GM23338 (cell line): ENCODE measurements at regions not wholly inside any gene's neighbourhood (a gene's known extent, or its start where the extent isn't known, plus 50 kb on each side); places are given as distances from the start of the nearest gene placed in this dataset.

Source experiments
- ATAC-seq: fragments of 200-7000 bp; cut with Tn5 transposase; 3 replicates; pipeline ENCODE4 v1.9.1; 2020
- DNase-seq: peaks from one replicate; pipeline ENCODE4 v3.0.0-alpha.2; 2015; ENCODE audit warnings: low spot score
- H2AFZ ChIP-seq: fragments of 200-600 bp; sonication (generic); 2 replicates; pipeline ENCODE4 v1.8.0; 2016; ENCODE audit warnings: antibody characterized with exemption, mild to moderate bottlenecking, moderate library complexity
- H3F3A ChIP-seq: fragments of 200-600 bp; sonication (generic); replicated peaks from 2 replicates; pipeline ENCODE4 v1.8.0; 2017; ENCODE audit warnings: antibody characterized with exemption, mixed run types, low read depth
- H3K27ac ChIP-seq: fragments of 200-600 bp; sonication (generic); 2 replicates; pipeline ENCODE4 v1.6.1; 2016; ENCODE audit warnings: low read depth
- H3K27me3 ChIP-seq: fragments of 200-600 bp; sonication (generic); 2 replicates; pipeline ENCODE4 v1.8.0; 2016; ENCODE audit warnings: mild to moderate bottlenecking, mixed run types, moderate library complexity; ENCODE audit not compliant: insufficient read depth
- H3K36me3 ChIP-seq: fragments of 200-600 bp; sonication (generic); 2 replicates; pipeline ENCODE4 v1.8.0; 2016; ENCODE audit warnings: mild to moderate bottlenecking; ENCODE audit not compliant: insufficient read depth
- H3K4me1 ChIP-seq: fragments of 200-600 bp; sonication (generic); 2 replicates; pipeline ENCODE4 v1.8.0; 2016; ENCODE audit warnings: mild to moderate bottlenecking, moderate library complexity; ENCODE audit not compliant: insufficient read depth
- H3K4me2 ChIP-seq: fragments of 200-600 bp; sonication (generic); 2 replicates; pipeline ENCODE4 v1.7.1; 2017; ENCODE audit warnings: mixed run types
- H3K4me3 ChIP-seq: fragments of 200-600 bp; sonication (generic); 2 replicates; pipeline ENCODE4 v1.6.1; 2016; ENCODE audit warnings: mixed run types
- H3K79me2 ChIP-seq: fragments of 200-600 bp; sonication (generic); replicated peaks from 2 replicates; pipeline ENCODE4 v1.8.0; 2017; ENCODE audit warnings: mild to moderate bottlenecking; ENCODE audit not compliant: insufficient read depth
- H3K9me2 ChIP-seq: fragments of 200-600 bp; sonication (generic); 2 replicates; pipeline ENCODE4 v1.8.0; 2017; ENCODE audit not compliant: insufficient read depth
- H4K20me1 ChIP-seq: fragments of 200-600 bp; sonication (generic); replicated peaks from 2 replicates; pipeline ENCODE4 v1.8.0; 2017; ENCODE audit warnings: mild to moderate bottlenecking; ENCODE audit not compliant: insufficient read depth
- H3K27ac Mint-ChIP-seq: 2 replicates; pipeline ENCODE4 v1.8.0; 2020; ENCODE audit warnings: inconsistent platforms, mild to moderate bottlenecking, moderate library complexity, mixed read lengths
- H3K27me3 Mint-ChIP-seq: 3 replicates; pipeline ENCODE4 v1.8.0; 2022; ENCODE audit warnings: low read depth, mild to moderate bottlenecking, moderate library complexity, mixed read lengths, inconsistent platforms; ENCODE audit not compliant: insufficient read depth, poor library complexity
- H3K36me3 Mint-ChIP-seq: 3 replicates; pipeline ENCODE4 v1.8.0; 2021; ENCODE audit warnings: low read depth, mild to moderate bottlenecking, inconsistent platforms, moderate library complexity, mixed read lengths
- H3K4me1 Mint-ChIP-seq: 3 replicates; pipeline ENCODE4 v1.8.0; 2020; ENCODE audit warnings: mild to moderate bottlenecking, inconsistent platforms, mixed read lengths
- H3K4me3 Mint-ChIP-seq: 3 replicates; pipeline ENCODE4 v1.8.0; 2021; ENCODE audit warnings: moderate library complexity, mild to moderate bottlenecking, inconsistent platforms, mixed read lengths
- H3K9me3 Mint-ChIP-seq: 3 replicates; pipeline ENCODE4 v1.8.0; 2020; ENCODE audit warnings: moderate library complexity, mild to moderate bottlenecking, inconsistent platforms, mixed read lengths
- CREB1 ChIP-seq: fragments of 250-450 bp; sonication (Bioruptor Pico); IDR thresholded peaks from 2 replicates; pipeline ENCODE4 v1.5.0; 2020; ENCODE audit warnings: low read depth, mild to moderate bottlenecking, moderate library complexity
- EZH2 ChIP-seq: fragments of 200-600 bp; sonication (generic); IDR thresholded peaks from one replicate; pipeline ENCODE4 v1.8.0; 2017; ENCODE audit warnings: antibody characterized with exemption, mild to moderate bottlenecking, low read depth; ENCODE audit not compliant: unreplicated experiment
- JUNB ChIP-seq: IDR thresholded peaks from one replicate; pipeline ENCODE4 v1.6.1; 2016; ENCODE audit warnings: antibody characterized with exemption; ENCODE audit not compliant: unreplicated experiment
- NANOG ChIP-seq: IDR thresholded peaks from 2 replicates; pipeline ENCODE4 v1.6.1; 2016; ENCODE audit warnings: antibody characterized with exemption, borderline replicate concordance
- POLR2AphosphoS5 ChIP-seq: IDR thresholded peaks from 2 replicates; pipeline ENCODE4 v1.6.1; 2016; ENCODE audit warnings: antibody characterized with exemption, low read depth
- STAT1 ChIP-seq: IDR thresholded peaks from one replicate; pipeline ENCODE4 v1.6.1; 2016; ENCODE audit warnings: antibody characterized with exemption; ENCODE audit not compliant: unreplicated experiment
- ZNF114 ChIP-seq: fragments of 250-450 bp; sonication (Bioruptor Pico); IDR thresholded peaks from 2 replicates; pipeline ENCODE4 v1.5.0; 2020; ENCODE audit warnings: mild to moderate bottlenecking, moderate library complexity
- ZNF331 ChIP-seq: fragments of 250-450 bp; sonication (Bioruptor Pico); IDR thresholded peaks from 2 replicates; pipeline ENCODE4 v1.5.0; 2020; ENCODE audit warnings: low read depth, mild to moderate bottlenecking, moderate library complexity
- TF ChIP-seq, protein P1 (sequence below): IDR thresholded peaks from one replicate; pipeline ENCODE4 v1.6.1; 2018; ENCODE audit warnings: antibody characterized with exemption; ENCODE audit not compliant: unreplicated experiment
- TF ChIP-seq, protein P2 (sequence below): fragments of 250-450 bp; sonication (Bioruptor Pico); IDR thresholded peaks from 2 replicates; pipeline ENCODE4 v1.5.0; 2020; ENCODE audit warnings: mild to moderate bottlenecking, moderate library complexity
- TF ChIP-seq, protein P3 (sequence below): IDR thresholded peaks from 2 replicates; pipeline ENCODE4 v1.6.1; 2016; ENCODE audit warnings: antibody characterized with exemption

DNA sequence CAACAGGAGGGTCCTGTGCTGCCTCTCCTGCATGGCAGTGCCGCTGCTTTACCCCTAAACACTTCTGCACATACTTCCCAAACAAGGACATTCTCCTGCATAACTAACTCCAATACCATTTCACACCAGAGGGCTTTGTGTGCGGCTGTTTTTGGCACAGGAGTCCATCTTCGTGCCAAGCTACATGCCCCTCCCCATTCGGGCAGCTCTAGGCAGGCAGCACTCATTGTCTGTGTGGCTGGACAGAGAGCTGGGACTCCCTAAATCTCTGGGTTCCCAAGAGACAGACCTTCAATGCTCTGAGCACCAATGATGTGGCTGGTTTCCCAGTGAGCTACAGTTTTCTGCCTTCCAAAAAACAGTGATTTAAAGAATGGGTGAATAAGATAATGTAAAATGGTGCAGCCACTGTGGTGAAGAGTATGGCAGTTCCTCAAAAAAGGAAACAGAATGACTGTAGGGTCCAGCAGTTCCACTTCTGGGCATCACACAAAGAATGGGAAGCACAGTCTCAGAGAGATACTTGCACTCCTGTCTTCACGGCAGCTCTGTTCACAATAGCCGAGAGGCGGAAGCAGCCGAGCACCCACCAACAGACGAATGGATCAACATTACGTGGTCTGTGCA lies 80.3 kb upstream of the DUSP22 start (continued):
- TF ChIP-seq, protein P1, sequence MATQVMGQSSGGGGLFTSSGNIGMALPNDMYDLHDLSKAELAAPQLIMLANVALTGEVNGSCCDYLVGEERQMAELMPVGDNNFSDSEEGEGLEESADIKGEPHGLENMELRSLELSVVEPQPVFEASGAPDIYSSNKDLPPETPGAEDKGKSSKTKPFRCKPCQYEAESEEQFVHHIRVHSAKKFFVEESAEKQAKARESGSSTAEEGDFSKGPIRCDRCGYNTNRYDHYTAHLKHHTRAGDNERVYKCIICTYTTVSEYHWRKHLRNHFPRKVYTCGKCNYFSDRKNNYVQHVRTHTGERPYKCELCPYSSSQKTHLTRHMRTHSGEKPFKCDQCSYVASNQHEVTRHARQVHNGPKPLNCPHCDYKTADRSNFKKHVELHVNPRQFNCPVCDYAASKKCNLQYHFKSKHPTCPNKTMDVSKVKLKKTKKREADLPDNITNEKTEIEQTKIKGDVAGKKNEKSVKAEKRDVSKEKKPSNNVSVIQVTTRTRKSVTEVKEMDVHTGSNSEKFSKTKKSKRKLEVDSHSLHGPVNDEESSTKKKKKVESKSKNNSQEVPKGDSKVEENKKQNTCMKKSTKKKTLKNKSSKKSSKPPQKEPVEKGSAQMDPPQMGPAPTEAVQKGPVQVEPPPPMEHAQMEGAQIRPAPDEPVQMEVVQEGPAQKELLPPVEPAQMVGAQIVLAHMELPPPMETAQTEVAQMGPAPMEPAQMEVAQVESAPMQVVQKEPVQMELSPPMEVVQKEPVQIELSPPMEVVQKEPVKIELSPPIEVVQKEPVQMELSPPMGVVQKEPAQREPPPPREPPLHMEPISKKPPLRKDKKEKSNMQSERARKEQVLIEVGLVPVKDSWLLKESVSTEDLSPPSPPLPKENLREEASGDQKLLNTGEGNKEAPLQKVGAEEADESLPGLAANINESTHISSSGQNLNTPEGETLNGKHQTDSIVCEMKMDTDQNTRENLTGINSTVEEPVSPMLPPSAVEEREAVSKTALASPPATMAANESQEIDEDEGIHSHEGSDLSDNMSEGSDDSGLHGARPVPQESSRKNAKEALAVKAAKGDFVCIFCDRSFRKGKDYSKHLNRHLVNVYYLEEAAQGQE: no peak
- no peak for TF ChIP-seq NANOG
- no peak for TF ChIP-seq ZNF331 (CRISPR knock-in tag)
- no peak for TF ChIP-seq EZH2
- TF ChIP-seq STAT1: no peak
- TF ChIP-seq ZNF114 (CRISPR knock-in tag): no peak

DNA sequence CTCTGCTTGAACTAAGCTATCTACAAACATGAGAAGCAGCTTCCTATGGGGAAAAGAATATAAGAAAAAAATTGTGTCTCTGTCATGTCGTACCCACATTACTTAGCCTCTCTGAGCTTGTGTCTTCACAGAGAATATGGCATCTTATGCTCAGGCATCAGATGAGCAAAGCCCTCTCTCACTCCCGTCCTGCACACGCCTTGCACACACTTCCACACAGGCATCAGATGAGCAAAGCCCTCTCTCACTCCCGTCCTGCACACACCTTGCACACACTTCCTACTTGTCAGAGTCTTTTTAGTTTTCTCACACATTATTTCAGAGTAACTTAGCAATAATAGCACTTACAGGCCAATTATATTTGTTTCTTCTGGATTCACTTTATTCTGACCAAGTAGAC lies 79.0 kb upstream of the DUSP22 start:
- H3K4me3 ChIP-seq: no peak overlapping the region
- no peak overlapping the region for H2AFZ ChIP-seq
- H4K20me1 ChIP-seq: no peaks in the 10 kb centered on the region
- peaks cover 31% of the 10 kb centered on the region for H3K9me3 Mint-ChIP-seq
- no peaks in the 10 kb centered on the region for H3K36me3 ChIP-seq
- H3K4me3 Mint-ChIP-seq: no peak overlapping the region
- peaks cover 16% of the 10 kb centered on the region for H3K27me3 Mint-ChIP-seq
- no peaks in the 10 kb centered on the region for H3K4me1 ChIP-seq
- H3K79me2 ChIP-seq: no peaks in the 10 kb centered on the region
- no peak overlapping the region for H3K27ac Mint-ChIP-seq
- no peak for TF ChIP-seq POLR2AphosphoS5
- TF ChIP-seq, protein P2, sequence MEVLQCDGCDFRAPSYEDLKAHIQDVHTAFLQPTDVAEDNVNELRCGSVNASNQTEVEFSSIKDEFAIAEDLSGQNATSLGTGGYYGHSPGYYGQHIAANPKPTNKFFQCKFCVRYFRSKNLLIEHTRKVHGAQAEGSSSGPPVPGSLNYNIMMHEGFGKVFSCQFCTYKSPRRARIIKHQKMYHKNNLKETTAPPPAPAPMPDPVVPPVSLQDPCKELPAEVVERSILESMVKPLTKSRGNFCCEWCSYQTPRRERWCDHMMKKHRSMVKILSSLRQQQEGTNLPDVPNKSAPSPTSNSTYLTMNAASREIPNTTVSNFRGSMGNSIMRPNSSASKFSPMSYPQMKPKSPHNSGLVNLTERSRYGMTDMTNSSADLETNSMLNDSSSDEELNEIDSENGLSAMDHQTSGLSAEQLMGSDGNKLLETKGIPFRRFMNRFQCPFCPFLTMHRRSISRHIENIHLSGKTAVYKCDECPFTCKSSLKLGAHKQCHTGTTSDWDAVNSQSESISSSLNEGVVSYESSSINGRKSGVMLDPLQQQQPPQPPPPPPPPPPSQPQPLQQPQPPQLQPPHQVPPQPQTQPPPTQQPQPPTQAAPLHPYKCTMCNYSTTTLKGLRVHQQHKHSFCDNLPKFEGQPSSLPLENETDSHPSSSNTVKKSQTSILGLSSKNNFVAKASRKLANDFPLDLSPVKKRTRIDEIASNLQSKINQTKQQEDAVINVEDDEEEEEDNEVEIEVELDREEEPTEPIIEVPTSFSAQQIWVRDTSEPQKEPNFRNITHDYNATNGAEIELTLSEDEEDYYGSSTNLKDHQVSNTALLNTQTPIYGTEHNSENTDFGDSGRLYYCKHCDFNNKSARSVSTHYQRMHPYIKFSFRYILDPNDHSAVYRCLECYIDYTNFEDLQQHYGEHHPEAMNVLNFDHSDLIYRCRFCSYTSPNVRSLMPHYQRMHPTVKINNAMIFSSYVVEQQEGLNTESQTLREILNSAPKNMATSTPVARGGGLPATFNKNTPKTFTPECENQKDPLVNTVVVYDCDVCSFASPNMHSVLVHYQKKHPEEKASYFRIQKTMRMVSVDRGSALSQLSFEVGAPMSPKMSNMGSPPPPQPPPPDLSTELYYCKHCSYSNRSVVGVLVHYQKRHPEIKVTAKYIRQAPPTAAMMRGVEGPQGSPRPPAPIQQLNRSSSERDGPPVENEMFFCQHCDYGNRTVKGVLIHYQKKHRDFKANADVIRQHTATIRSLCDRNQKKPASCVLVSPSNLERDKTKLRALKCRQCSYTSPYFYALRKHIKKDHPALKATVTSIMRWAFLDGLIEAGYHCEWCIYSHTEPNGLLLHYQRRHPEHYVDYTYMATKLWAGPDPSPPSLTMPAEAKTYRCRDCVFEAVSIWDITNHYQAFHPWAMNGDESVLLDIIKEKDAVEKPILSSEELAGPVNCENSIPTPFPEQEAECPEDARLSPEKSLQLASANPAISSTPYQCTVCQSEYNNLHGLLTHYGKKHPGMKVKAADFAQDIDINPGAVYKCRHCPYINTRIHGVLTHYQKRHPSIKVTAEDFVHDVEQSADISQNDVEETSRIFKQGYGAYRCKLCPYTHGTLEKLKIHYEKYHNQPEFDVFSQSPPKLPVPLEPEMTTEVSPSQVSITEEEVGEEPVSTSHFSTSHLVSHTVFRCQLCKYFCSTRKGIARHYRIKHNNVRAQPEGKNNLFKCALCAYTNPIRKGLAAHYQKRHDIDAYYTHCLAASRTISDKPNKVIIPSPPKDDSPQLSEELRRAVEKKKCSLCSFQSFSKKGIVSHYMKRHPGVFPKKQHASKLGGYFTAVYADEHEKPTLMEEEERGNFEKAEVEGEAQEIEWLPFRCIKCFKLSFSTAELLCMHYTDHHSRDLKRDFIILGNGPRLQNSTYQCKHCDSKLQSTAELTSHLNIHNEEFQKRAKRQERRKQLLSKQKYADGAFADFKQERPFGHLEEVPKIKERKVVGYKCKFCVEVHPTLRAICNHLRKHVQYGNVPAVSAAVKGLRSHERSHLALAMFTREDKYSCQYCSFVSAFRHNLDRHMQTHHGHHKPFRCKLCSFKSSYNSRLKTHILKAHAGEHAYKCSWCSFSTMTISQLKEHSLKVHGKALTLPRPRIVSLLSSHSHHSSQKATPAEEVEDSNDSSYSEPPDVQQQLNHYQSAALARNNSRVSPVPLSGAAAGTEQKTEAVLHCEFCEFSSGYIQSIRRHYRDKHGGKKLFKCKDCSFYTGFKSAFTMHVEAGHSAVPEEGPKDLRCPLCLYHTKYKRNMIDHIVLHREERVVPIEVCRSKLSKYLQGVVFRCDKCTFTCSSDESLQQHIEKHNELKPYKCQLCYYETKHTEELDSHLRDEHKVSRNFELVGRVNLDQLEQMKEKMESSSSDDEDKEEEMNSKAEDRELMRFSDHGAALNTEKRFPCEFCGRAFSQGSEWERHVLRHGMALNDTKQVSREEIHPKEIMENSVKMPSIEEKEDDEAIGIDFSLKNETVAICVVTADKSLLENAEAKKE (CRISPR knock-in tag): no peak
- TF ChIP-seq ZNF114 (CRISPR knock-in tag): no peak
- TF ChIP-seq CREB1 (CRISPR knock-in tag): no peak
- TF ChIP-seq EZH2: no peak
- no peak for TF ChIP-seq STAT1
- TF ChIP-seq, protein P3, sequence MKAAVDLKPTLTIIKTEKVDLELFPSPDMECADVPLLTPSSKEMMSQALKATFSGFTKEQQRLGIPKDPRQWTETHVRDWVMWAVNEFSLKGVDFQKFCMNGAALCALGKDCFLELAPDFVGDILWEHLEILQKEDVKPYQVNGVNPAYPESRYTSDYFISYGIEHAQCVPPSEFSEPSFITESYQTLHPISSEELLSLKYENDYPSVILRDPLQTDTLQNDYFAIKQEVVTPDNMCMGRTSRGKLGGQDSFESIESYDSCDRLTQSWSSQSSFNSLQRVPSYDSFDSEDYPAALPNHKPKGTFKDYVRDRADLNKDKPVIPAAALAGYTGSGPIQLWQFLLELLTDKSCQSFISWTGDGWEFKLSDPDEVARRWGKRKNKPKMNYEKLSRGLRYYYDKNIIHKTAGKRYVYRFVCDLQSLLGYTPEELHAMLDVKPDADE: no peak
- no peak for TF ChIP-seq JUNB
- TF ChIP-seq NANOG: no peak
- H3K27ac ChIP-seq: no peak overlapping the region
- DNase-seq (no peak), ATAC-seq (no peak)
- H3K4me1 Mint-ChIP-seq: peaks cover 12% of the 10 kb centered on the region; the same call in 2 of the 3 replicates
- H3K27me3 ChIP-seq: no peaks in the 10 kb centered on the region
- peaks cover 5% of the 10 kb centered on the region for H3K9me2 ChIP-seq
- no peak overlapping the region for H3K4me2 ChIP-seq
- peaks cover 17% of the 10 kb centered on the region for H3K36me3 Mint-ChIP-seq
- H3F3A ChIP-seq: no peaks in the 10 kb centered on the region
